NCI-H774 (cell line): ENCODE measurements at regions not wholly inside any gene's neighbourhood (a gene's known extent, or its start where the extent isn't known, plus 50 kb on each side); places are given as distances from the start of the nearest gene placed in this dataset.
"Not testable (repeated sequence)": the region's sequence is repeated elsewhere in the genome, so short reads cannot be mapped to it uniquely, and the experiment has no call there.

Experiments
- DNase-seq: peaks from one replicate; lab custom pipeline; 2025; lab: John Stamatoyannopoulos, UW

DNA sequence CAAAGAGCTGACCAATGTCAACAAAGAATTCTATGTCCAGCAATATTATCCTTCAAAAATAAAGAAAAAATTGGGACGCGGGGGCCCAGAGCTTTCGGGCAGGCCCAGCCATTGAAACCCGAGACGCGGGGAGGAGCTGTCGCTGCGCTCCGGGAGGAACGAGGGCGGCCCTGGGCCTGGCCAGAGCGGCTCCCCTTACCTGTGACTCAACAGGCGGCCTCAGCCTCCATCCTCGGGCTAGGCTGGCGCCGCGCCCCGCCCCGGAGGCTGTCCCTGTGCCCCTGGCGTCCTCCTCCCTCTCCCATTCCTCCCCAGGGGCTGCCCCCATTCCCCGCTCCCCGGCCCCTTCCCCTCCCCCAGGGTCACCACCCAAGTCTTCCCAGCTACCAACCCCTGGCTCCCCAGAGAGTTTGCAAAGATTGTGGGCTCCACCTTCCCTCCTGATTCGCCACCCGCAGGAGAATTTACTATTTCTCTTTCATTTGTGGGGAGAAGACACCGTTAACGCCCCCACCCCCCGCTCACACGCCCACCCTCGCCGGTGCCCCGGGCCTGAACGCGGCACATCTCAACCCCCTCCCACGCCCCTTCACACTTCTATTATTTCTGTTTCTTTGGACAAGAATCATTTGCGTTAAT, 127.9 kb downstream of the ARRDC4 start:
- DNase-seq, result not testable (repeated sequence)

DNA sequence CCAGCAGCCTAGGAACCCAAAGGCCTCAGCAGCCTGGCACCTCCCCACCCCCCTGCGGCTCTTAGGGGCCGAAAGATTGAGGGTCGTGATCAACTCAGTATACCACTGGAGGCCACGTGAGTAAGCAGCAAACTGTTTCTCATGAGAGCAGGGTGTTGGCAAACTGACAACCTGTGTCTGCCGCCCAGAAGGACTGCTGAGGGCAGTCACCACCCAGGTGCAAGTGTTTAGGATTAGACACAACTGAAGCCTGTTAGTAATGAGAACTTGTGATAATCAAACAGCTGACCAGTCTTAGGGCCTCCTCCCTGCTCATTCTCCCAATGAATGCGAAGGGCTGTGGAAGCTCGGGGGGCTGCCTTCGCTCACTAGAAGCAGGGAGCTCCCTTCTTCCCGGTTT, 128.8 kb downstream of the ARRDC4 start:
- DNase-seq, result not testable (repeated sequence)

DNA sequence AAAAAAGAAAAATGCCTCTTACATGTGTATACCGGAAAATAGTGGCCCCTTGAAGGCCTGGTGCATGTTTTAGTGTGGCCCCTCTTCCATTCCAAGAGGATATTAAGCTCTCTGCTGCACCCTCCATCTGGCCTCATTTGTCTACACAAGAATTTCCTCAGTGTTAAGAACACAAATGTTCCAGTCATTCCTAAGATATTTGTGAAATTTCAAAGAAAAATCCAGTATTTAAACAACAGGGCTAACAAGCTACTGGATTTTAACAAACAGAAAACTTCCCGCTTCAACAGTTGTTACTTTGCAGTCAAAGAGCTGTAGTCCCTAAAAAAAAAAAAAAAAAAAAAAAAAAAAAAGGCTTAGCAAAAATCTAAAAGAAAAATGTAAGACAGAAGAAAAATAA, 137.5 kb downstream of the ARRDC4 start:
- not testable (repeated sequence) for DNase-seq

DNA sequence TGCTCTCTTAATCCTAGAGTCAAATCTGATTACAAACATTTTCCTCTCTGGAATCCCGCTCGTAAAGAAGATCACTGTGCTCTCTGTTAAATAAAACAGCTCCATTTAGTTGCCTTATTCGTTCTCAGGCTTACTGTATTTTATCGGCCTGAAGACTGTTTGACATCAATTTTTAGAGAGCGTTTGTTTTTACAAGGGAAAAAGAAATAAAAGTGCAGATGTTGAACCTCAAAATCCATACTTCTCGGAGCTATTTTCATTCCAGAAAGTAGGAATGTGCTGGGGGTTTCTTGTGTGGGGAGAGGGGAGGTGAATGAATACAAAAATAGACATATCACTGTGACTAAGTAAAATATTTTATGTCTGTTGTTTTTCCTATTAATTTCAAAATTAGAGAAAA, 140.1 kb downstream of the ARRDC4 start:
- not testable (repeated sequence) for DNase-seq

DNA sequence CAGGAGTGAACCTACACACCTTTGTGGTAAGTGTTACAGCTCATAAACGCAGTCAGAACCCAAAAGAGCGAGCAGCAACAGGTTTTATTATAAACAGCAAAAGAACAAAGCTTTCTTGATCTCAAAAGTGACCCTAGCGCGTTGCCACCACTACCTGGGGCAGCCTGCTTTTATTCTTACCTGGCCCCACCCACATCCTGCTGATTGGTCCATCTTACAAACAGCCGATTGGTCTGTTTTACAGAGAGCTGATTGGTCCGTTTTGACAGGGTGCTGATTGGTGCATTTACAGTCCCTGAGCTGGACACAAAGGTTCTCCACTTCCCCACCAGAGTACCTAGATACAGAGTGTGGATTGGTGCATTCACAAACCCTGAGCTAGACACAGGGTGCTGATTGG, 143.1 kb downstream of the ARRDC4 start:
- no peak for DNase-seq

DNA sequence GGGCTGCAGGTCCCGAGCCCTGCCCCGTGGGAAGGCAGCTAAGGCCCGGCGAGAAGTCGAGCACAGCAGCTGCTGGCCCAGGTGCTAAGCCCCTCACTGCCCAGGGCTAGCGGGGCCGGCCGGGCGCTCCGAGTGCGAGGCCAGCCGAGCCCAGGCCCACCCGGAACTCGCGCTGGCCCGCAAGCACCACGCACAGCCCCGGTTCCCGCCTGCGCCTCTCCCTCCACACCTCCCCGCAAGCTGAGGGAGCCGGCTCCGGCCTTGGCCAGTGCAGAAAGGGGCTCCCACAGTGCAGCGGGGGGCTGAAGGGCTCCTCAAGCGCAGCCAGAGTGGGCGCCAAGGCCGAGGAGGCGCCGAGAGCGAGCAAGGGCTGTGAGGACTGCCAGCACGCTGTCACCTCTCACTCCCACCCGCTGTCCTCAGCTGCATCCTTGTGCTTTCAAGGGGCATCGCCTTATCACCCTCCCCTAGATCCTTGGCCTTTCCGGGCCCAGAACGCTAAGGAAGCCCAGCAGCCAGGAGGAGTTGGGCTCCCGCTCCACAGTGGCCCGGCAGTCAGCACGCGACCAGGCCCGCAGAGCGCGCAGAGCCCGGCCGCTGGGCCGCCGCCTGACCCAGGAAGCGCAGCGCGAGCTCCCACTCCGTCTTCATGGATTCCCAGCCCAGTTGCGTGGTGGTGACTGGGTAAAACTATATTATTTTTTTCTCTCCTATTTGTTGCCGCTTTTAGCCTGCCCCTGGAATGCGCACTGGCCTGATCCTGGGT, 144.1 kb downstream of the ARRDC4 start:
- not testable (repeated sequence) for DNase-seq

DNA sequence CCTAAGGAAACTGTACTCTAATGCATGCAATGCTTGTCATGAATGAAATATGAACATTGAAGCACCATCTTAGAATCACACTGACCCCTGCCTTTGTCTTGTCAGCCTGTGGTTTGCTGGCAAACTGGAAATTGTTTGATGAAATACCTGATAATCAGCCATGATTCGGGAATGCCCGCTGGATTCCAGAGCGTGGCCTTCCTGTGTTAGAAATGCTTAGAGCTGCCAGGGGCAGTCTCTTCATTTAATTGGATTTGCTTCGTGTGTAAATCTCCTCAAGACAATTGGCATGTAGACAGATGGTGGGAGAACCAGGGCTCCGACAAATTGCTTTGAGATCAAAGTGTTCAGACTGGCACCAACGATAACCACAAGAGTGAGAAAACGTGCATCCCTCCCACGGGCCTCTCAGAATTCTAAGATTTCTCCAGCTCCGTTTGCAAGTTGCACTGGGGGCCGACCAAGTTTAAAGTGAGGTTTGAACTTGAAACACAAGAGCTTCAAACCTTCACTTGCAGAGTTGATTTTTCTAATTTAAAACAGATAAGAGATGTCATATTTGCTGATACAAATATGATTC, 146.2 kb downstream of the ARRDC4 start:
- not testable (repeated sequence) for DNase-seq

DNA sequence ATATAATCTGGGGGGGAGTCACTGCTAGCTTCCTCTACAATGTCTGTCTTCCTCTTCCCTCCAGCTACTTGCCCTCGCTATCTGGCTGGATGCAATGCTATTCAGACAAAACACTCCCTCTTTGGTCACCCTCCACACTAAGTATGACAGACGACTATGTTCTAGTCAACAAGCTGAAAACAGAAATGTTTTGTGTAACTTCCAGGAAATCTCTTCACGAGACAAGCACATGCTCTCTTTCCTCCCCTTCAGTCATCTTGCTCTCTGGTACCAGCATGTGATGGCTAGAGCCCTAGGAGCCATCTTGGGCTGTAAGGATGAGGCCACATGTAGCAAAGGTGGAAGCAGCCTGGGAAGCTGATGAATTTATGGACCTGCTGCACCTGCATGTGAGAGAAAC, 151.3 kb downstream of the ARRDC4 start:
- DNase-seq, result no peak

DNA sequence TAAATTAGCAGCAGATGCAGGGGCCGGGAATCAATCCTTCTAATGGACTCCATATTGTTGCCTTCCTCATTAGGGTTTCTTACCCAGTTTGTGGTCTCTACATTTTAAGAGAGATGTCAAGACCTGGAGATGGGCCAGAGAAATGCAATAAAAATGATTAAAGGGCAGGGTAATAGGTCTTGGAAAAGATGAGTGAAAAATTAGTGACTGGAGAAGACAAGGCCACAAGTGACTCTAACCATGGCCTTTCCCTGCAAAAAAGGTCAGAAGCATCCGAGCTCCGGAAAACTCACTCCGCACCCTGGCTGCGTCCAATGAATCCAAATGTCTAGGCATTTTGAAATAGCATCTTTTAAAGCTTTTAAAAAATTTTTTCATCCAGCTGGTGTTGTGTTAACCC, 152.8 kb downstream of the ARRDC4 start:
- no peak for DNase-seq

DNA sequence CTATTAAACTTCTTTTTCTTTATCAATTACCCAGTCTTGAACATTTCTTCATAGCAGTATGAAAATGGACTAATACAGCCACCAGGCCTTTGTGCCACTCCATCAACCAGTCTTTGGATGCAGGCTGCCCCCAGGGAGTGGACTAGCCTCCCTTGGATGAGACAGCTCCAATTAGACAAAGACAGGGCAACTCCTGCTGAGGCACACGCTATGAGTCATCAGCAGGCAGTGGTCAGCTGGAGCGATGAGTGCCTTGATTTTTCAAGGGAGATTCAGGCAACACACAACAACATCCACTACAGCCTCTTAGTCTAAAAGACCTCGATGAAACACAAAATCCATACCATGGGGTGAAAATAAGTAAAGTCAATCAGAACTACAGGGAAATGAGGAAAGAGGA, 160.1 kb downstream of the ARRDC4 start:
- no peak for DNase-seq

DNA sequence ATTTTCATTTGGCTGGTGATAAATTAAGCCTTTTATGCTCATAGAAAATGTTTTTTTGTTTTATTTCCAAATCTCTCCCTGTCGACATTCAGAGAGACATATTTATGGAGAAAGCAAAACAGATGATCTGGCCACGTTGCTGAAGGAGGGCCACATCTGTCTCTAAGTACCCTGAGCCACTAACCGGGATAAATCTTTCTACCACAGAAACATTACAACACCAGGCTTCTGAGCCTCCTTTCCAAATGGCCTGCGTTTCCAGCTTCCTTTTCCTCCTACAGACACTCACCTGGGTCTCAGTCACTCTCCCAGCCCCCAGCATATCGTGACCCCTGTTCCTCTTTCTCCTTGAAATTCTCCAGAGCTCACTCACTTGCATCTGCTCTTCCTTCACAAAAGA, 161.0 kb downstream of the ARRDC4 start:
- DNase-seq, result no peak

DNA sequence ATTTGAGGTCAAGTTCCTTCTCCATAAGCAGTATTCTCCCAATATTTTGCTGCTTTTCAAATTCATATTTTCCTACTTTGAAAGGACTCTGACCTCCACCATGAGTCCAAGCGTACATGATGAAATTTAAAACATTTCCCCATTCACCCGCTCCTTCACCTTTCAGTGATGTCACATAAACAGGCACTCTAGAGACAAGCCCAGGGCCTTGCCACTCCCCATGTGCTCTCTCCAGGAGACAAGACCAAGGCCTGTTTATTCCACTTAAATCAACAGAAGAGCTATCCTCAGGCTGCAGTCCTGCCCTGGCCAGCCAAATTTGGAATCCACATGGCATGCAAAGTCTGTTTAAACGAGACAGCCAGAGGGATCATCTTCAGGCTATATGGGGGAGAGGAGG, 161.5 kb downstream of the ARRDC4 start:
- DNase-seq, result no peak

DNA sequence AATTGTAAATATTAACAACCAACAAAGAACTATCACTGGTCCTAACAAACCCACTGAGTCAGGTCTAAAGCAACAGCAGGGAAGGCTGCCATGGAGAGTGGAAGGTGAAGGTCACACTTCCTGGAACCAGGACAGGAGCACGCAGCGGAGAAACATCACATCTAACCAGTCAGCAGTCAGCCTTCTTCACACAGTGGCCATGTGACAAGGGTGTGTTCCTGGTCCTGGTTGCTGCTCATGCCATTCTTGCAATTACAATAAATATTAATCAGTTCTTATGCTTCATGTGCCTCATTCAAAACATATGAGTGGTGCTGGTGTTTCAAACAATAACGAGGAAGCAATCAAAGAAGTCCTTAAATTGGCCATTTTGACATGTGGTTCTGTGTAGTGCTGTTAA, 162.8 kb downstream of the ARRDC4 start:
- no peak for DNase-seq

DNA sequence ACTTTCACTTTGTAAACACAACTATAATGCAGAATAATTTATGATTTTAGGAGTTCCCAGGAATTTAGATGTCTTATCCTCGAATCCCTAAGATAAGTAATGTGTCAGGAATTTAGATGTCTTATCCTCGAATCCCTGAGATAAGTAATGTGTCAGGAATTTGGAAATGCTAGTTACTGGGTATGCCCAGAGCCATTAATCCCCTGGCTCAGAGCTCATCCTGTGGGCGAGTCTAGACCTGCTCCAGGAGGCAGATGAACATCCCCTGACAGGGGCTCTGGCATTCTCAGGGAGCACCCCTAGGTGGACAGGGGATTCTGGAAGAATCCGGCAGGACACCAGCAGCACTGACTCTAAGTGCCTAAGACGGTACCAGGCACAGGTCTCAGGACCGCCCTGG, 163.3 kb downstream of the ARRDC4 start:
- no peak for DNase-seq

DNA sequence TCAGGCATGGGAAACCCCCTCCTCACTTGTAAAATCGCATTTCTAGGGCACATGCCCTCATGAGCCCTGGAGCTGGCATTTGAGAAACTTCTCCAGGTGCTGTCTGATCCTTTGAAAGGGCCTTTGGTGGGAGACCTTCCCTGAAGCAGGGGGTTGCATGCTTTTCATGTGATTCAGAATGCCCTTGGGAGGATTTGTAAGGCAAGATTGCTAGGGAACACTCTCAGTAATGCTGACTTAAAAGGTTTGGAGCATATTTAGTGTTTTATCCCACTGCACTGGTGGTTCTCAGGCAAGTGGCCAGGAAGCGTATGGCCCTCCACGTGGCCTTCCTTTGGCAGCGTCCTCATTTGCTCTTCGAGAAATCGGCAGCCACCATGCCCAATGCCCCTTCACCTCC, 164.1 kb downstream of the ARRDC4 start:
- no peak for DNase-seq

DNA sequence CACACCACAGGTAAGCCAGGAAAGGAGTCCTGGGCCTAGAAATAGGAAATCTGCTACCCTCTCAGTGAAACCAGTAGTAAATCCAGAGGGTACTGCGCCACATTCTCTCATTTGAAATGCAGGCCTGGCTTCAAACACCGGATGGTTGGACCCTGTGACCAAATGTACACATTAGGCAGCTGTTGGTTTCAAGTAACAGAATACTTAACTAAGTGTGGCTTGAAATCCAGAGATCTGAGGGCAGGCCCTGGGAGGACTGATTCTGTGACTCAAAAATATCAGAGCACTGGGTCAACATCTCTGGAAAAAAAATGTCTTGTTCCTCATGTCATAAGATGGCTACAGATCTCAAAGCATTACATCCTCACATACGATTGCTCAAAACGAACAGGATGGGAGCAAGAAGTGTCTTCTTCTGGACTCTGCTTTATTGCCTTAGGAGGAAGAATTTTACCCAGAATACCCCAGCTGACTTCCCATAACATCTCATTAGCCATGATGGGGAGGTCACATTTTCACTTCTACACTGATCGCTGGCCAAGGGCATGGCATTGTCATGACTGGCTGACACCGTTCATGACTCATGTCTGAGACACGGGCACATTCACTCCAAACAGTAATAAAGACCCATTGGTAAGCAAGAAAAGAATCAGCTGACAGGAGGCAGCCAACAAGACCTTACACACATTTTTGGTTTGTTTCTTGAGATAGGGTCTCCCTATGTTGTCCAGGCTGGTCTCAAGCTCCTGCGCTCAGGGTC, 166.0 kb downstream of the ARRDC4 start:
- no peak for DNase-seq

DNA sequence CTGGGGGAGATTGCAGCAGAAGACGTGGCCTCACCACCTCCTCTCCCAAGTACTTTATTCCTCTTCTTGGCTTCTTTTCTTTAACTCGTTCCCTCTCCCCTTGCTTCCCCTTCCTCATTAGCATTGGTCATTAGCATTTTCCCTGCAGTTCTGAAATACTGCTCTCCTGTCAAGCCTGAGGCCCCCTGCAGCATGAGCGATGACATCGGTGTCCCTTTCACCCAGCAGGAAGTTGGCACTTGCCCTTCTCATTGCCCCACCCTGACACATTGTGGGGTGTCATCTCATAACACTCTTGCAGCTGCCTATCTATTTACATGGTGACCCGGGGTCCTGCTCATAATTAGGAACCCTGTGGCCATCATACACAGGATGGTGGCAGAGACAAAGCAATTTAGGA, 167.1 kb downstream of the ARRDC4 start:
- no peak for DNase-seq

DNA sequence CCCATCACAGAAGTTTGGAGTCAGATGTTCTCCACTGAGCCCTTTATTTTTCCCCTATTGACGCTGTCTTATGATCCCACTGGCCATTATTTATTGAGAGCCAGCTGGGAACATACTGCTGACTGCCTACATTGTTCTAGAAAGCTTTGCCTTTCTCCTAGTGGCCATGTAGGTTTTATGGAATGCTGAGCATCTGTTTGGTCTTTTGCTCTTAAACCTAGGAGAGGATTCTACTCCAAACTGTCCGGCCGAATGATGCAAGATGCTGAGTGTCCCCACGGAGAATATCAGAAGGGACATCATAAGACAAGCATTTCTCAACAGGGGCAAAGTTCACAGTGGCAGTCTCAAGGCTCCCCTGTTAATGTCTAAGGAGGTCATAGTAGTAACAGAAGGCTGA, 171.4 kb downstream of the ARRDC4 start:
- DNase-seq, result no peak

DNA sequence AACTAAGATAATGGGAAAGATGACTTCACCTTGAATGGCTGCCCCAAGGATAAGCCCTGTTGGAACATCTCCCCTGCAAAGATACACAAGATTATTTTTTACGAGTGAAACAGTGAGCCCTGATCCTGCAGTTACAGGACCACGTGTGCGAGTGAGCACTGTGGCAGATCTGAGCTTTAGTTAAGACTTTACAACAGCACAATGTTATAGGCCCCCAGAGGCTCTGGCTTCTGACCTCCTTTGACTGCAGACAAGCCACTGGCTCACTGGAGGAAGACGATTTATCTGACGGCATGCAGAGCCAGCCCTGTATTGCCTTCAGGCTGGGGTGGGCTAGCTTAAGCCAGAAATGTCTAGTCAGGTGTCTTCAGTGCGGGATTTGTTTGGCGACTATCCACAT, 174.4 kb downstream of the ARRDC4 start:
- no peak for DNase-seq

DNA sequence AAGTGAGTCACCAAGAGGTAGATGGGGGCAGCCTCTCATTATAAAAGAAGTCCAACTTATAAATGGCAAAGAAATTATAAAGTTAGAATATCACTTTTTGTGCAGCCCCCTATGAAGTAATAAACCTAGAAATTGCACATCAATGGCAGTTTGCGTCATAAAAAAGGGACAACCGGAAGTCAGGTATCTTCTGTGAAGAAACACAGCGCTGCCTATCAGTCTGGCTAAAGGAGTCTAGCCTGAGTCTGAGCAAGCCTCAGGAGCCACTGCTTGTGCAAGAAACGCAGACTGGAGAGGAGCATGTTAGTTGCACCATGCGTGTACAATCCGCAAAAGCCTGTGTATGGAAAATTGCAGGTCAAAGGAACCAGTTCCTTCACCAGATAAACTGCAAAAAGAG, 178.4 kb downstream of the ARRDC4 start:
- DNase-seq, result no peak

DNA sequence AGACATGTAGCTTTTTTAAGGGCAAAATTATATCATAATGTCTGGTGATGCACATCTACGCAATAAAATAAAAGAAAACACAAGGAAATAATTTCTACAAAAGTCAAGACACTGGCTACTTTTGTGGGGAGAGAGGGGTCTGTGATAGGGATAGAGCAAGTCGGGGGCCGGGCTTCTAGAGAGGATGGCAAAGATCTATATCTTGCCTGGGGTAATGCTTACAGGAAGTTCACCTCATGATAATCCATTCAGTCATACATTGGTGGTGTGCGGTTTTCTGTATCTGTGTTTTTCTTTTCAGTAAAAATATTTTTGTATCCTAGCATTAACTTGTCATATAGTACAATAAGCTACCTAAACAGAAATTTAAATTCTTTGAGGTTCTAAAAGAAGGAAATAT, 178.8 kb downstream of the ARRDC4 start:
- DNase-seq, result no peak

DNA sequence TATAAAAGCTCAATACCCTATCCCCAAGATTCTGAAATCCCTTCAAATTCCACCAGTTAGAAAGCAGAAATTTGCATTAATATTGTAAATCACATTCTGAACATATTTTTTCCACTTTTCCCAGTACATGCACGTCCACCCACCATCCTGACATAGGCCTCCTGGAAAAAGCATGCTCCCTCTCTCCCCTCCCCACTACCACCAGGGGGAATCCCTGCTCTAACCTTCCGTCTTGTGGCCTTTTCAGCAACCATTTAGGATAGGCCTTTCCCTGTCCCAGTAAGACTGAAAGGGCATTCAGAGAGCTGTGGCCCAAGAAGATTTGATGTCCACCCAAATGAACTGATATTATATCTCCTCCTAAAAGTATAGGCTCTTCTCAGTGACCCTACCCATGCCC, 182.1 kb downstream of the ARRDC4 start:
- DNase-seq, result no peak

DNA sequence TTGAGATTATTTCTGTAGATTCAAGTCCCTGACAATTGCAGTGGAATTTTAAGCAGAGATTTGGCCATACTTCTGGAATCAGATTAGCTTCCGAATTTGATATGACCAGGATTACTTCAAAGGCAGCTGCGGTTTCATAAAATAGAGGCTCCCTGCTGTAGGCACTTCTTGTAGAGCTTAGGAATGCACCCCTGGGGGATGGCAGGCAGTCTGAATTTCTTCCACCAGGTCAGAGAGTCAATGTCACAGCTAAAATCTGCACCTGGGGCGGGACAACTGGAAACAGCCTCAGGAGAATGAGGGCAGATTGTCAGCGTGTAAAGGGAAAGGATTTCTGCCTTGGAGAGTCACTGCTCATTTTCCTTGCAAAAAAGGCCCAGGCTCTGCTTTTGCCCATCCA, 182.6 kb downstream of the ARRDC4 start:
- DNase-seq, result no peak
